HG02884 (cell line): ENCODE measurements at regions not wholly inside any gene's neighbourhood (a gene's known extent, or its start where the extent isn't known, plus 50 kb on each side); places are given as distances from the start of the nearest gene placed in this dataset.

ENCODE experiments used
- ATAC-seq: cut with Tn5 transposase; IDR thresholded peaks from one replicate; pipeline ENCODE4 v1.9.1; 2021; ENCODE audit warnings: mild to moderate bottlenecking, moderate library complexity; ENCODE audit not compliant: unreplicated experiment

DNA sequence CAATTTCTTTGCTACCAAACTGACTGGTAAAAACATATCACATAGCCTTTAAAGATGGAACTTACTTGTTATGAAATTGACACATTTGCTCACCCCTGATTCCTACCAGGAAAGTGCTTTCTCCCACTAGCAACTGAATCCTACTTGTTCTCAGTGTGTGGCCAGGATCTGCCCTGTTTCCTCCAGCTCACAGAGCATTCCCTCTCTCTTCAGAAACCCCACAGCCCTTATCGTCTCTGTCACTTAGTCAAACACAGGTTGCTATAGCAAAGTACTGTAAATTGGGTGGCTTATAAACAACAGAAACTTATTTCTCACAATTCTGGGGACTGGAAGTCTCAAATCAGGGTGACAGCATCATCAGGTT, 265.2 kb upstream of the BOD1L1 start:
- no peak for ATAC-seq

DNA sequence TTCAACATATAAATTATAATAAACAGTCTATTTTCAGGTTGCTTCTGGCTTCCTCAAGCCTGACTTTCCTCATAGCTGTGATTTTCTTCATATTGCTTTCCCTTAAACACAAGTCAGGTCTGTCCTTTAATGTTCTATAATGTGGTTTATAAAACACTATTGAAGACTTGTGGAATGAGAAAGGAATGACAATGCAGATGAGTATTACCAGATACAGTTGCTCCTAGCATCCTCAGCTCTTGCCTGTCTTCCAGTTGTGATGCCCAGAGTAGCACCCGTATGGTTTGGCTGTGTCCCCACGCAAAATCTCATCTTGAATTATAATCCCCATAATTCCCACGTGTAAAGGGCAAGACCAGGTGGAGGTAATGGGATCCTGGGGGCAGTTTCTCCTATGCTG, 265.7 kb upstream of the BOD1L1 start:
- no peak for ATAC-seq

DNA sequence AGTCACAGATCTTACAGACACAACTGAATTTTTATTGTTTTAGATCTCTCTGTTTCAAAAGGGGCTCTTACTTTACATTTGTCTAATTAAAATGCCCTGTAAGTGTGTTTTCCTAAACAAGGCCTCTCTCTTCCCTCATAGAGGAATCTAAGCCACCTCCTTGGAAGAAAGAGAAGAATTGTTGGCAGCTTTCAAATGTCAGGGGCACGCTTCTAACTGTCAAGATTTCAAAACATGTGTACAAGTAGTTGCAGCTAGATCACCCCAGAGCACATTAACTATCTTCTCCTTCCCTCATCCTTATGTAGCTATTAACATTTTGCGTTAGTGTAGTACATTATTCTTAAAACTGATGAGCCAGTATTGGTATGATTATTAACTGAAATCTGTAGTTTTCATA, 266.5 kb upstream of the BOD1L1 start:
- no peak for ATAC-seq

DNA sequence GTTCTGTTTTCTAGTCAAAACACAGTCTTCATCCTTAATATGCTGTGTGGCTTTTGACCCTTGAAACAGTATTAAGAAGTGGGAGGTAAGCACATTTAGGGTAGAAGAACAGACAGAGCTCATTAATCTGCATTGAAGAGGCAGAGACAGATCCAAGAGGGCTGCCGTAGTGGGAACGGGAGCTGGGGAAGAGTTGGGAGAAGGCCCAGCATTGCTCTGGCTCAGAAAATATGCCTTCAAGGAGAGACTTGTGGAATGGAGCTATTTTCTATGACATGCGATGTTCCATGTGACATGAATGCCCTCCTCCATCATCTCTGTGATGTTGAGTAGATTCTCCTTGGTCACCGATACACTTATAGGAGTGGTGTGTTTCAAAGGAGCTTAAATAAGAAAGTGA, 273.3 kb upstream of the BOD1L1 start:
- ATAC-seq = no peak

DNA sequence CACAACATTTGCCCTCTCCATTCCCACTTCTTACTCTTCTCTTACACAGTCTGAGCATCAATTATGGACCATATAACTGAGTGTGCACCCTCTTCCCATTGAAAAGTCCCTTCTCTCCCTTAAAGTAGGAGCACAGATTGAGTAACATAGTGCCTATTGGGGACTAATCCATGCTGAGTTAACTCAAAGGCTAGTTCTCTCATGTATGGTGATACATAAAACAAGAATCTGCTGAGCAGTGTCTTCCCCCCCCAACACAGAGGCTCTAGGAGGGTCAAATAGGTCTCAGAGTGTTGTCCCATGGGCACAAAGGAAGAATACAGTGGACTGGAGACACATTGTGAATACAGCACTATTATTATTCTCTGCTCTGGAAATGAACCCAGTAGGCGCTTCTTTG, 274.6 kb upstream of the BOD1L1 start:
- no peak for ATAC-seq

DNA sequence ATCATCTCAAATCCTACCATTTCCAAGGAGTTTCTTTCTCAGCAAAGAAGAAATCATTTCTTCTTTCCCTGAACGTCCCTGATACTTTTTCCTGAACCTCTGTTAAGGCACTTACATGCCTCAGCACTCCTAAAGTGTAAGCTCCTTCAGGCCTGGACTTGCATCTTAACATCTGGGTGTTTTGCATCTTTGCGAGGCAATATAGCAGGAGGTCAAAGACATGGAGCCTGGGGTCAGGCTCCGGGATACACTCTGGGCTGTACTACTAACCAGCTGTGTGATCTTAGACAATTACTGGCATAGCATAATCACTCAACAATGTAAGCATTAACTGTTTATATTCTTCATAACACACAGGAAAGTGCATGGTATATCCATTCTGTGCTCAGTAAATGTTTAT, 275.5 kb upstream of the BOD1L1 start:
- ATAC-seq = no peak

DNA sequence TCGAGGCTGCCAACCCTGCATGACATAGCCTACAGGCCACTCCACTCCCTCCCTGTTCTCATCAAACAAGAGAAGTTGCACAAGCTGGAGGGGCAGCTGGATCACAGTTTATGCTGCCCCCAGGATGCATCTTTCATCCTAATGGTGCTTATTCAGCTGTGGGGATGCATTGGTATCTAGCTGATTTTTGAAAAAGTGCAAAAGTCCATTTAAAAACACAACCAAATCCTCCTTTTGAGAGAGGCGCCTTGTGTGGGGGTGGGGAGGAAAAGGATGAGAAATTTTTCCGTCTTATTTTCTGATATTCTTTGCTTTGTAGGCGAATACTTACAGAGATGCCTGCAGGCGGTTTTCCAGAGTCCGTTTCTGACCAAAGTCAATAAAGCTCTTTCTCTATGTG, 276.4 kb upstream of the BOD1L1 start:
- ATAC-seq = no peak

DNA sequence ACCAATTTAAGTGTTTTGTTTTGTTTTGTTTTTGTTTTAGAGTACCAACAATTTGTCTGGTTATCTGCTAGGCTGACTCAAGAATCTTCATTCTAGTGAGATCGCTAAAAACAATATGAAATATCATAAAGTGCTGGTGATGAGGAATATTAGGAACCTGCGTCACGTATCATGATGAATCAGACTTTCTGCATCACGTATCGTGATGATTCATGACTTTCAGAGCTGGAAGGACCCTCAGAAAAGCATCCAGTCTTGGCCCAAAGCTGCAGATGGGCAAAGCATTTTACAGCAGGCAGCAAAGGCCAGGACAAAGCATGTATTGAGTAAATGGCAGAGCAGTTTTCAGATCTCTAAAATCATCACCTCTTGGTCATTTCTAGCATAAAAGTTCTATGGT, 278.0 kb upstream of the BOD1L1 start:
- ATAC-seq = no peak

DNA sequence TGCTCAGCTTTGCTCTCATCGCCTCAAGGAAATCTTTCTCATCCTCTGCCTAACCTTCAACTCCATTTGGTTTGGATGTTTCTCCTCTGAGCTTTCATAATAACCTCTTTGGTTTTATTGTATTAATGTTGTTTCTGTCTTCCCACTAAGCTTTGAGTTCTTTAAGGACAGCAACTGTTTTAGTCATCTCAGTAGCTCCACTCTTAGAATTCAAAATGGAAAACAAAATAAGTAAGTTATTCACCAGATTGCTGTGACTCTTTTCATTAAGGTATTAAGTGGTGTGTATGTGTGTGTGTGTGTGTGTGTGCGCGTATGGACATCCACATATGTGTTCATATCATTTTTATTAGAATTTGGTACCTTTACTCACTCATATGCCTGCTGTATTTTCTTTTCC, 279.2 kb upstream of the BOD1L1 start:
- no peak for ATAC-seq

DNA sequence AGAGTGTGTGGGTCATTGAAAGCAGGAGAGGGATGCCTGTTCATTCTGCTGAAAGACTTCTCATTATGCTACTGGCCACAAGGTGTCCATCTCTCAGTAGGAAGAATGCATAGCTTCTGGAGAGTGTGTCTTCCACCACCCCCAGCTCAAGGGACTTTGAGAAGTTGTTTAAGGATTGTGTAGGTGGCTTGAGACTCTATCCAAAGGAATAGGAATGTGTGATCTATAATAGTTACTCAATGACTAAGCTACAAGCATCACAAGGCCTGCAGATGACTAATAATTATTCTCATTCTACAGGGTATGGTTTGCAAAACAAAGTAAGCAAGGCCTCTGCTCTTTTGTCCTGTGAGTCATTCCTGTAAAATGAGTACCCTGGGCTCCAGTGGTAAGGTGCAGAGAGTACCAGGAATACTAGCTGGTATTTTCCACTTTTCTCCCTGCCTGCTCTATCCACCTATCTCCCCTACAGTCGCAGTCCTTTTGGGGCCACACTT, 279.8 kb upstream of the BOD1L1 start:
- ATAC-seq = no peak

DNA sequence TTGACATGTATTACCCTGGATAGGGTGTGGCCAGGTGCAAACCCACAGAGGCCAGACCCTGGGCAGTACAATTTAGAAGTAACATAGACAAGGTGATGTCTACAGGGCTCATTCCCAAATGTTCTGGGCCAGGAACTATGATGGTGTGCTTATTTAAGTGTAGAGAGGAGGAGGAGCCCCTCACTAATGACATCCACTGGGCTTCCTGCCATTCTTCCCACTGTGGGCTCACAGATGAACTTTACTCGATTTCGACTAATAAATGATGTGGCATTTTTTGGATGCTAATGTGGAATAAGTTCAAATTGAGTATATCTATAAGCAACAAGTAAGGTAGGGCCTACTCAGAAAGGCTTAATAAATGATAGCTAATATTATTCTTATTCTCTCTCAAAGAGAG, 280.9 kb upstream of the BOD1L1 start:
- no peak for ATAC-seq

DNA sequence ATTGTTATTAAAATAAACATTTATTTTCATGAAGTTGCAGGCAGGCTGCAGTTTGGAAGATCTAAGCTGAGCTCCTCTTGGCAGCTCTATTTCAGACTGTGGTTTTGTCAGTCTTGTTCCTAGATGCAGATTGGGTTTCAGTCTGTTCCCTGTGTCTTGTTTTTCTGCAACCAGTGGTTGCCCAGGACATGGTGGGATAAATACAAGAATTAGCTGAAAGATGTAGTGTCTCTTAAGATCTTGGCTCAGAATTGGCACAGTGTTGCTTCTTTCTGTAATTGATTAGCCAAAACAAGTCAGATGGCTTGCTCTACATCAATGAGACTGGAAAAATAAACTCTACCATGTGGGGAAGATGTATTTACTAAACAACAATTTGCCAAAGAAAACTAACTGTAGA, 283.0 kb upstream of the BOD1L1 start:
- no peak for ATAC-seq

DNA sequence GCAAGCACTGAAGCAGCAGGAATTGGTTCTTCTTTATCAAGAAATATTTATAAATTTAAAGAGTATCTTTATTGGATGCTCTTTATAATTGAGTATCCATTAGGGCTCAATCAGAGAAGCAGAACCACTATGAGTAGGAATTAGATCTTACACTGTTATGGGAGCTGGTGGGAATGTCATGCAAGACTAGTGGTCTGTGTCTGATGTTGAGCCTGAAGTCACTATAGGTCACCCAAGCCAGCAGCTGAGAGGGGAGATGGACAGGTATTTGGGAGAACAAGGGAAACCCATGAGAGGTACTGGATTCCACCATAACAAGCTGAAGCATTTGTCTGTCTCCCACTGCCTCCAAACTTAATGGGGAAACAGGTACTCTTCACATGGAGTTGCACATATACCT, 283.7 kb upstream of the BOD1L1 start:
- ATAC-seq = no peak

DNA sequence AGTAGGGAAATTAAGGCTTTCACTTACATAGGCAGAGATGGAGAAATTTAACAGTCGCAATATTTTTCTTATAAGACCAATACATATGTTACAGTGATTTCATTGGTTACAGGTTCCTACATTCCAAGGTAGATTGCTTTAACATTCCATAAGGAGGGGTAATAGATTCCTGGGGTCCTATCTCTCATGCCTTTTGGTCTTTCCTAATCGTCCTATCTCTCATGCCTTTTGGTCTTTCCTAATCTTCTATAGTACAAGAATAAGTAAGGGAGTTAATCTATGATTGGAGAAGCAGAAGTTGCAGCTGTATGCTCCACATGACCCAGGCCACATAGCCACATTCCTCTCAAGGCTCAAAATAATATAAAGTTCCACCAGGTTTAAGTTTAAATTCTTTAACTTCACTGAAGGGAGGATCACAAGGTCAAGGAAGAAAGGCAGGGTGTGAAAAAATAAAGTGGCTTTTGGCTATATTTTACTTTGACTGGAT, 285.0 kb upstream of the BOD1L1 start:
- ATAC-seq = no peak

DNA sequence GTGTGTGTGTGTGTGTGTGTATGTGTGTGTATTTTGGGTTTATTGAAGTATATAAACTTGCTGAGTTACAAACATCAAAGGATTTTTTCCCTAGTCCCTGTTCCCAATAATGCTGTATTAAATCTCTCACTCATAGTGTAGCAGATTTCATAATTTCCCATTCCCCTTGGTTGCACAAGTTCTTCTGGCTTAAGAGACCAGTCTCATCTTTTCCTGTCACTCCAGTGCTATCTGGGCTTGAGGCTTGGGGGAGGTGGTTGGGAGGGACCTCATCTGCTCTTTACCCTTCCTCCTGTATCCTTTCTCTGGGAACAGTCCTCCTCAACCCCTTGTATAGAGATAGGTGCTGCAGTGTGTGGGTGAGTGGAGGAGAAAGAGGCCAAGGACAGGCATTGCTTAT, 285.4 kb upstream of the BOD1L1 start:
- ATAC-seq = no peak

DNA sequence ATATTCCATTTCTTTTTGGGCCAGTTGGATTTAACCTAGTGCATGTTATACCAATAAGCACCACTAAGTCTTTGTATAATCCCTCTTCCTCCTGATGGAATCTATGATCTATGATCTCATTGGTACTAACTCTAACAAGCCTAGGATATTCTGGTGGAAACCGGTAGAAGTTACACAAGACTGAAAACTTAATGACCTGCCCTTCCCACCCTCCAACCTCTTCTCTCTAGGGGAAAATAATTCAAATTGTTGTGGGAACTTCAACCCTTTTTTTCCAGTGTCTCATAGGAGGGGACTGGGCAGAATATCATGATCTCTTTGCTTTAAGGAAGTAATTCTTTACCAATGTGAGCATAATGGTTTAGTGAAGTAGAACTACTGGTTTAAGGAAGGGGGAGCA, 289.5 kb upstream of the BOD1L1 start:
- ATAC-seq = no peak

DNA sequence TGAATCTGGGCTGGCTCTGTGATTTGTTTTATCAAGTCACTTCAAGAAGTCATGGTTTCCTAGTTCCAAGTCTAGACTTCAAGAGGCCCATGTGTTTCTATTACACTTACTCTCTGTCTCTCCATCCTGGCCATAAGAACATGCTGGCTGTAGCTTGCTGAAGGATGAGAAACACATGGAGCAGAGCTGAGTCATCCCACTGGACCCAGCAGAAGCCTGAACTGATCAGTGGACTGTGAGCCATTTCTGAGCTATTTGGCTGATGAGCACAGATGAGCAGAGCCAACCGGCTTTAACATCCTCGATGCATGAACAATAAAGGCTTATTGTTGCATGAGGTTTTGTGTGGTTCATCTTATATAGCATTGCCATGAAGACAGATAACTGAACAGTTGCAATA, 290.6 kb upstream of the BOD1L1 start:
- ATAC-seq = no peak

DNA sequence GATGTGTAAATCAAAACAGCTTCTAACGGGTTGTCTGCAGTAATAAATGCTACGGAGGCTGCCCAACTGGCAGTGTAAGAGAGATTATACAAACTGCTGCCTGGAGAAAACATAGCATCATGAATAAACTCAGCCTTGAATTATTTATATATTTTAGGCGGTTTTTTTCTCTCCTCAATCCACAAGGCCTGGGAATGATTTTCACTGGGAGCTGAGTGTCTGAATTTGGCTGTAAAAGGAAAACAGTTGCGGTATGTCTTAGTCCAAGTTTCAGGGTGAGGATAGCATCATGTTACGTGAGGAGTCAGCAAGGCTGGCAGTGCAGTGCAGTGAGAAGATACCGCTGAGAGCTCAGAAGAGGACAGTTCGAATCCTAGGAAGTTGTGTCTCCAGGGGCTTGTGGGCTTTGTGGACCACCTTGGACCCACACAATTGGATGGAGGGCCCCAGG, 291.5 kb upstream of the BOD1L1 start:
- no peak for ATAC-seq

DNA sequence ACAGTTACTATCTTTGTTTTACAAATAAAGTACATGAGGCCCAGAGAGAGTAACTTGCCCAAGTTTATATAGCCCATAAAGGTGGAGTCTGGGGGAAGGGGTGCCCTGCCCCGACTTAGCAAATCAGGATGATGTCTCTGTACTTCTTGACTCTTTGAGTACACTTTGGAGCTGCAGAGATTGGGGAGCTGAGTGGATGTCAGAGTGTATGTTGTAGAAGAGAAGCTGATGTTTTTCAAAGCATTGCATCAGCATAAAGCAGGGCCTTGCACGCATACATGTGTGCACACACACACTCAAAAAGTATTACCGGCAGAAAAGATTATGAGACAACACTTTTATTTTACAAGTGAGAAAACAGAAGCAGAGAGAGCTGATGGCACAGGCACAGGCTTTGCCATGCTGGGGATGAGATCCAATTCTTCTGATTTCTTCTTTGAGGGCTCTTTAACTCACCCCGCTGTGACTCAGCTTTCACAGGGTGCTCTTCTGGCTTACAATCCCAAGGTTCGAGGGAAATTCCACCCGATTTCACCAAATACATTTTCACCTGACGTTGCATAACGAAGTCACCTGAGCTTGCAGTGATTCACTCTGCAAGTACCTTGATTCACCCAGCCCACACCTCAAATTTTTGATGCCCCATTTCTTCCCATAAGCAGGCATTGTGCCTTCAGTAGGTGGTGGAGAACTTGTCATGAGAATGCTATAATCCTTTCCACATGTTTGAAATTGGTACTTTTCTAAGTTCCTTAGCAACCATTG, 292.8 kb upstream of the BOD1L1 start:
- no peak for ATAC-seq

DNA sequence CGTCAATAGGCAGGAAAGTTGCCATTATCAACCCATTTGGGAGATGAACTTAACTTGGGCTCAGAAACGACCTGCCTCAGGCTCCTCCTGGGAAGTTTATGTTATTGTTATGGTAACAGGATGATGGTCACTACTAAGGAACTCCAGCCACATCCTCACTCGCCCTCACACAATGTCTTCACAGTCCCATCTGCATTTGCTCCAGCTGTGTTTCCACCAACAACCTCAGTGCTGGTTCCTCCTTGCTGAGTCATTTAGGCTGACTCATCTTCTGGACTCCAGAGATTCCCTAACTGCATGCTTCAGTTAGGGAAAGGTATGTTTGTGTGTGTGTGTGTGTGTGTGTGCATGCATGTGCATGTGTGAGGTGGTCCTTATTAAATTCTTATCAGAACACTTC, 293.4 kb upstream of the BOD1L1 start:
- no peak for ATAC-seq

DNA sequence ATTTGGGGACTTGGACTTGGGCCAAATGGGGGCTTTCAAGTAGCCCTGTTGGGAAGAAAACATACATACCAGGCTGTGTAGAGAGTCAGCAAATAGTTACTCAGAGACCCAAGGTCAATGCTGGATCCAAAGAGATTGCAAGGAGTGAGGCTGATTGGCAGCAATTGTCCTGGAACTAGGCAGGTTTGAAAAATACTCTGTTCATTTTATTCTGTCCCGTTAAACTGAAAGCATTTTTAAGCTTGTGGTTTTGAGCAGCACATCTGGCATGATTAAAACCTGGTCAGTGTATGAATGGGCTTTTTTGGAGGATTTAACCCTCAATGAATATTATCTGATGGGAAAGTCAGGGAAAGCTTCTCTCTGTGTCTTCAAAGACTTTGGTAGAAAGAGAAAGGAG, 294.3 kb upstream of the BOD1L1 start:
- no peak for ATAC-seq

DNA sequence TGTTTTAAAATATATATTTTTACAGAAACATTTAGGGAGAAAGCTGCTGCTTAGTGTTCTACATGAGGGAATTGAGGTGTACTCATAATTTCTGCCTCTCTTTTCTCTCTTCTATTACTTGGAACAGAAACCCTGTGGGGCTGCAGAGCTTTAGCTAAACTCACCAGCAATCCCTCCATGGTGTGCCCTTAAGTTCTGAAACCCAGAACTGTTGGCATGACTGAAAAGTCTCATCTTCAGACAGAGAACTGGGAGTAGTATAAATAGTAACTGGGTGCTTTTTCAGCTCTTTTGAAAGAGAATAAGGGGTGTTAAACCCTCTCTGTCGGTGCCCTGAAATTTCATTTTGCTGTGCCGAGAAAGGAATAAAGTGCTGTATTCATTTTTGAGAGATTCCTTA, 294.9 kb upstream of the BOD1L1 start:
- no peak for ATAC-seq
